T-helper 1 cell (primary cell): ENCODE measurements at regions not wholly inside any gene's neighbourhood (a gene's known extent, or its start where the extent isn't known, plus 50 kb on each side); places are given as distances from the start of the nearest gene placed in this dataset.
A peak's percentile ranks its signal among the peaks of the same experiment; 100 is the strongest.

Experiments
- DNase-seq, 5 donors: peaks; one replicate each; pipeline ENCODE4 v3.0.0-alpha.2; 2012 to 2020

DNA sequence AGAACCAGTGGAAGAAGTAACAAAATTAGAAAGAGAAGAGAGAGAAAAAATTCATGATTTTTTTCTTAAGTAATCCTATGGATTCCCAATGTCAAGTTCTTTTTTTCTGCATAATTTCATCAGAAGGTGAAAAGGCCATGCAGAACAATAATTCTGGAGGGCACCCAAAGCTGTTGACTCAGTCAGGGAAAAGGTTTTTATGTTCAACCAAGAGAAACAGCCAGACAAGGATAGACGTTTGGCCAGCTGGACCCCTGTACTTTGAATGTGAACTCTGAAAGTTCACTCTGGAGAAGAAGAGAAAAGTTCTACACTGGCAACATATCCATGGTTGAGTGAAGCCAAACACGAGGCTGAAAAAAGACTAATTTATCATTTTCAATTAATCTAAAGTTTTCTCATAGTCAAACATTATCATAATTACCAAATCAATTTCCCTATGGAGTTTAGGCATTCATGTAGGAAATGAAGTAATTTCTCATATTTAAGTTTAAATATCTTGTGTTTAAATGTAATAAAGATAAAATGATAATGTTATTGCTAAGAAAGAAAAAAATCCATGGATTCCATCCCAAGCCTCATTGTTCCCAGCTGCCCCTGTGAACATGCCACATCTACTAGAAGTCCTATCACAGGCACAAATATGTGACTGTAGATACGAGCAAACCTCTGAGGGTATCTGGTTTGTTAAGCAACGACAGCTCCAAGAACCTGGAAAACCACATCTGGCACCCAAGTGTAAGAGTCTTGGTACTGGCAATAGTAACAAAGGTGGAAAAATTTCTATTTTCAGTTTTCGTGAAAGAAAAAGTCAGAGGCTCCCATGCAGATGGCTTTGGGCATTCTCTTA, 742.7 kb upstream of the ACVR2A start:
- DNase-seq, result no peak

- no peak for DNase-seq
Measured at GRCh38 chr2:147100406-147101035, 744.3 kb upstream of the ACVR2A start.

- no peak for DNase-seq
Measured at GRCh38 chr2:147099845-147100244, 745.0 kb upstream of the ACVR2A start.

DNA sequence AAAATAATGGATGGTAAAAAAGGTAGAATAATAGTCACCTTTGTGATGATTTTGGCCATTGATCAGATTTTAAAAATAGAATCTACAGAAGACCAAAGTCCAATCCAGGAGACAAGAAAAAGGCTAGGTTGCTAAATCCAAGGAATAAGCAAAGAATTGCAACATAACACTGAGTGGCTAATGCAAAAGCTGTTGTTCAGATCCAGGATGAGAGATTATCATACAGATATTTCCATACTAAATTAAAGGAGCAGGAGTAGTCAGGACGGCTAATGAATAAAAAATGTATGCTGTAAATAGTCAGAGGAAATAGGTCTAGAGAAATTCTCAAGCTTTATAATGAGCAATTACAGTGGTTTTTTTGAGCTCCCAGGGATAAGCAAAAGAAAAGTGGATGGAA, 745.9 kb upstream of the ACVR2A start:
- DNase-seq, result no peak

- no peak for DNase-seq
Measured at GRCh38 chr2:147097747-147098146, 747.1 kb upstream of the ACVR2A start.

- DNase-seq, result no peak
Measured at GRCh38 chr2:147096671-147097070, 748.2 kb upstream of the ACVR2A start.

- no peak for DNase-seq
Measured at GRCh38 chr2:147095376-147095775, 749.5 kb upstream of the ACVR2A start.

- DNase-seq, result no peak
Measured at GRCh38 chr2:147094077-147094476, 750.8 kb upstream of the ACVR2A start.

DNA sequence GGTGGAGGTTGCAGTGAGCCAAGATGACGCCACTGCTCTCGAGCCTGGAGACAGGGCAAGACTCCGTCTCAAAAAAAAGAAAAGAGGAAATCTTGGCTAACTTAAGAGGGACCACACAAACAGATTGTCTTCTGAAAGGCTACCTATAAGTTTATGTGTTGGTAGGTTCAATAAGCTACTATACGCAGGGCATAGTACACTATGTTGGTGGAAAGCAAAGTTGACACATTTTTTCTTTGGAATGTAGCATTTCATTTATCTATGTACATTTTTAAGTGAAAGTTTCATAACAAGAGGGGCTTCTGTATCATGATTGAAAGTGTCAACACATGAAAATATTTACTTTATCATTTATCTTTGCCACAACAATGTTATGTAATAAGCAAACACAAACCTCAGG, 752.6 kb upstream of the ACVR2A start:
- DNase-seq, result no peak

DNA sequence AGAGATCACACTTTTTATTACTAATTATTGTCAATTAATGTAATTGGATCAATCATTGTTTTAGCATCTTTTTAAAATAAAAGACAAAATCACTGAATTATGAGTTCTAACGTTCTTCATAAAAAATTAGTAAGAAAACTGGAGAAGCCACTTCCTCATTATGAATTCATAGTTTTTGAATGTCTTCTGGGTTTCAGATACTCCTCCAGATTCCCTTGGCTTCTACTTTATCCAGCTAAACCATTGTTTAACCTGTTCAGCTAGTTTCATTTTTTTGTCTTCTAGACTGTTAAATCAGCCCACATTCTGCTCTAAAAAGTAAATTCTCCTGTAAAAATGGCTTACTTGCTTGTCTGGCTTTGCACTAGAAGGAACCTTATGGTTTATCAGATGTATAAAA, 753.4 kb upstream of the ACVR2A start:
- no peak for DNase-seq

GRCh38 chr2:147088871-147089270, 756.0 kb upstream of the ACVR2A start:
- no peak for DNase-seq

DNA sequence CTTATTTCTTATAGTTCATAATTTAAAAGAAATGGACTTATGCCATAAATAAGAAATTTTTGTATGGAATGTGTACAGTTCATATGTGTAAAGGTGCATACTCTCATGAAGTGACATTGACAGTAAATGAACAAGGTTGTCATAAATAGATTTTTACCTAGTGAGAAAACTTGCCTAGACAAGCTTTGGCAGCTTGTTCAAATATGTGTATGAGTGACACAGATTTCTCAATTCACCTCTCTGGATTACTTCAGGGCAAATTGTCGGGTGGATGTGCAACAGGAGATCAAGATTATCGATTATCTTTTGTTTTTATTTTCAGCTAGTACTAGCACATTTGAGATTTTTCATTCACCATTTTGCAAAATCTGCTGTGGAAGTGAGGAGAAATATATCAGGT, 758.1 kb upstream of the ACVR2A start:
- no peak for DNase-seq

GRCh38 chr2:147083664-147084063, 761.2 kb upstream of the ACVR2A start:
- DNase-seq, result no peak

DNA sequence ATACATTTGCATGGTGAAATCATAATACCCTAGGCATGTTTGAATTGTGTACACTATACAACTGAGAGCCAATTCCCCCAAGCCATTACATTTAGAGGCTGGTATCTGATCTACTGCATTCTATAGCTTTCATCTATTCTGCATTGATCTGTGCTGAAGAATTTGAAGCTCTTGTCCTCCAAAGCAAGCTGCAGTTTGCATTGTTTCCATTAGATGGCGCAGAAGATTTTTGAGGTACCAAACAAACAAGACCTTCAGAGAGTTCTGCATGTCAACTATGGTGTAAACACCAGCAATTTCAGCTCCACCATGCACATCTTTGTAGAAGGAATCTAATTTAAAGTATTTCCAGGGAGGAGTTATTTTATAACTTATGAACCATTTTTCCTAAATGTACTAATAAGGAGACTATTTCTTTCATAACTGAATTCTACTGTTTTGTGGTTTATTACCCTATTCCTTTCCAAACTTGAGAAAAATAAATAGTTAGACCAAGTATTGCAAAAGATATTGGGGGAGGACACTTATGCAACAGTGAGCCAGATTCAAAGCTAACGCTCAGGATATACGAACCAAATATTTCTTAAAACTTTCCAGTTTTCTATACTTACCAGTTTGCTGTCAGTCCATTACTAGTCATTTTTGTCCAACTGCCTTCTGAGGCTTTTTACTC, 761.8 kb upstream of the ACVR2A start:
- peak in 4 of 5 donors; percentile 12 to 64 (median 38) for DNase-seq

GRCh38 chr2:147081831-147082230, 763.0 kb upstream of the ACVR2A start:
- no peak for DNase-seq

DNA sequence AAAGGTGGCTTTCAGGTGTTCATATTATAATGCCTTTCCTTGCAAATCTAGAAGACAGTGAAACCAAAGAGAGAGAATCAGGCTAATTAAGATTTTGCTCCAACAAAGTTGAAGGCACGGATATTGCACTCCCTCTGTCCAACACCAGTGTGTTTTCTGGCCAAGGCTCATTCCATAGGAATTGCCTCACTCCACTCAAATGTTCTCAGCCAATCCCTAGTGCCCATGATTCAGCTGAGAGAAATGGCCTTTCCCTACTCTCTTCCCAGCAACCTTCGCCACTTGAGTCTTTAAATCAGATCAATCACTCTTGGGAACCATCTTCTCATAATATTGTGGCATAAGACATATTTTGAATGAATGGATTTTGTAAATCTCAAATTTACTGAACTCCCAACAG, 768.2 kb upstream of the ACVR2A start:
- DNase-seq, result no peak

DNA sequence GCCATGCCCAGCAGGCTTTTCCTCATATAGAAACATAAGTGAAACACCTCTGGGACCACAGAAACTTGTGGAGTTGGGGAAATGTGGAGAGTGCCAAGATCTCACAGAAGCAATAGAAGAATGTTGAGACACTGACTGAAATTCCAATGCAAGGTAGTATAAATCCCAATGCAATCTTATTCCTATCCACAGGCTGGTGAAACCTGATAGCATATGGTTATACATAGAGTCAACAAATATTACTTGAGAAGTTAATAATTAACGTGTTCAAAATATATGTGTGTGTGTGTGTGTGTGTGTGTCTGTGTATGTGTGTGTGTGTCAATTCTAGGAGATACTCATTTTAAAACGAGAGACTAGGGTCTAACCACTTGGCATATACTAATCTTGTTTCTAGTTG, 776.8 kb upstream of the ACVR2A start:
- no peak for DNase-seq

DNA sequence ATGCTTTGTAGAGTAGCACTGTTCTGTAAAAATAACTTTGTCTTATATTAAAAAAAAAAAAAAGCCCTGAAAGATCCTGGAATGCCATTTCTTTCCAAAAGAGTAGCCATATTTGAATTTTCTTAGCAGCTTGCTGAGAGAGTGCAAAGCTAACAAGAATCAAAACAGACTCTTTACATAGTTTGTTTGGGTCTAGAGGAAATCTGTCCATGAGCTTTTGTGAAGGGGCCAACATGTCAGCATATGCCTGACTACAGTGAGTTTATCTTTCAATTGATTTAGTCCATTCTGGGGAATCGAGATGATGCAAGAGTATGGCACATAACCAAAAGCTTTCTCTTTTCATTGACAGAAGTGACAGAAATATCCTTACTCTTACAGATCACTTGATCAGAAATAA, 777.7 kb upstream of the ACVR2A start:
- no peak for DNase-seq

- no peak for DNase-seq
Measured at GRCh38 chr2:147062073-147062472, 782.8 kb upstream of the ACVR2A start.

GRCh38 chr2:147061269-147061668, 783.6 kb upstream of the ACVR2A start:
- no peak for DNase-seq

DNA sequence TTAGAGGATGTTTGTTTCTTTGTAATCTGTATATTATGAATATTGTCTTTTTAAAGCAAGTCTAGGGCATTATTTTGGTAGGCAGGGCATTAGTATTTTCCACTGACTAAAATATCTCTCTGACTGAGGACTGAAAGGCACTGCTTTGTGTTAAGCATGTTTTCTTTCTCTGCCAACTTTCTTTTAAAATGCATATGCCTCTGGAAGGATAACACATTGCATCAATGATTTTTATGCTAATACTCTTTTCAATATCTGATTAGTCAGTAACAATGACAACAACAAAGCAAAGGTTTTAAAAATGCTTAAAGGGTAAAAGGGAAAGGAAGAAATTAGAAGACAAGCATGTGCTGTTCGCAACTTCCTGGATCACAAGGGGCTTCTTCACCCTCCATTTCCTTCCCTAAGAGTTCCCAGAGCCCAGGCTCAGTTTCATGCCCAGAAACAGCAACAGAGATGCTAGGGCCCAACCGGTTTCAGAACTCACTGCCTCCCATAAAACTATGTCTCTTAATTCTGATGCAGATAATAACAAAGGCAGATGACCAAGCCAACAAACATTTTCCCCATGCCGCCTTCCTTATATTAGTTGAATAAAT, 786.8 kb upstream of the ACVR2A start:
- no peak for DNase-seq

- no peak for DNase-seq
Measured at GRCh38 chr2:147051814-147052213, 793.0 kb upstream of the ACVR2A start.

DNA sequence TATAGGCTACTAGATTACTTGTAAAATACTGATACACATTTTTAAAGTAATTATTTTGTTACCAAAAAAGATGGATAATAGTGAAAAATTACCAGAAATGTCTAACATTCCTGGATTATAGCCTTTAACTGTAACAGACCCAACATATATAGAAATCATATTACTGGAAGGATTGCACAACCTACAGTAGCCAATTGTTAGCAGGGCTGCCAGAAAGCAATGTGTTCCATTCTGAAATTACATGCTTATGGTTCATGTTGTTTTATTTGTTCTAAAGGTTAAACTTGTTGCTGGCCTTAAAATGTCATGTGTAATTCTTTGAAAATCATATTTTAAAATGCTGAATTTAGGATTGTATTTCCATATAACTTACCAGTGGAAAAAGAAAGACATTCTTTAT, 793.6 kb upstream of the ACVR2A start:
- no peak for DNase-seq

DNA sequence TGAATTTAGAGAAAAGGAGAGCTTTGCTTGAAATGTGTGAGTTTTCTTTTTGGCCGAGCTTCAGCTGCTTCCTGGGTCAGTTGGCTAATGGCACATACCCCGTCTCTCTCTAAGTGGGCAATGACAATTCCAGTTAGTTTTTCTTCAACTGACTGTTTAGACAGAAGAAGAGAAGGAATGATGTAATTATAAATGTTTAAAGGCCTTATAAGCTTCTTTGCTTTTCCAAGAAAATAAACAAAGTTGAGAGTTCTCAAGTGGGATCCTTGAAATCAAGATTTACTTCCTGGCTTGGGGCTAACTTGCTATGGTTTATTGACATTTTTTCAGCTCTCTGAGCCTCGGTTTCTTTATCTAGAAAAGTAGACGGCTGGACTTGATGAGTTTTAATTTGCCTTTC, 794.9 kb upstream of the ACVR2A start:
- no peak for DNase-seq
